Epidermal melanocyte (primary cell): ENCODE measurements at regions not wholly inside any gene's neighbourhood (a gene's known extent, or its start where the extent isn't known, plus 50 kb on each side); places are given as distances from the start of the nearest gene placed in this dataset.

Source experiments
- DNase-seq: peaks from one replicate; pipeline ENCODE4 v3.0.0; 2011; ENCODE audit warnings: low spot score; ENCODE audit not compliant: insufficient read length

DNA sequence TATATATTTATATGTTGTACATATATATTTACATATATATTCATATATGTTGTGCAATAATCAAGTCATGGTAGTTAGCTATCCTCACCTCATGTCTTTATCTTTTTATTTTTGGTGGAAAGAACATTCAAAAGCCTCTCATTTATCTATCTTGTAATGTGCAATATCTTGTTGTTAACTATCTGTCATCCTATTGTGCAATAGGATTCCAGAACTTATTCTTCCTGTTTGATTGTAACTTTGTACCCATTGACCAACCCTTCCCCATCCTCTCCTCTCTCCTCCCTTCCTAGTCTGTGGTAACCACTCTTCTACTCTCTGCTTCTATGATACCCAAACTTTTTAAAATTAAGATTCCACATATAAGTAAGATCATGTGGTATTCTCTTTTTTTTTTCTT lies 115.6 kb upstream of the PDGFD start:
- no peak for DNase-seq

DNA sequence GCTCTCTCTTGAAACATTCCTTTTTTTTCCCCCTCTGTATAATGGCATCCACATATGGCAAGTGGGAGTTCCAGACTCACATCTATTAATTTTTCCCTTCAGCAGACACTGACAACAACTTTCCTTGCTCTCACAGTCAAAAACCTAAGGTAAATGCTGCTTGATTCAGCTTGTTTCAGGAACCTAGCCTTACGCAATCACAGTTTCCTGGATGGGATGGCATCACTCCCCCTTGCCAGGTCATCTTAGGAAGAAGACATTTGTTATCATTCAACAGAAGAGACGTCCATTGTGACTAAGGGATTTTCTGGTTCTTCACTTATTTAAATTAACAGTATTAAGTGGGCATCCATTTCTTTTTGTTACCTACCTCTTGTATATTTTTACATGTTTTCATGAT lies 112.0 kb upstream of the PDGFD start:
- DNase-seq, result no peak

DNA sequence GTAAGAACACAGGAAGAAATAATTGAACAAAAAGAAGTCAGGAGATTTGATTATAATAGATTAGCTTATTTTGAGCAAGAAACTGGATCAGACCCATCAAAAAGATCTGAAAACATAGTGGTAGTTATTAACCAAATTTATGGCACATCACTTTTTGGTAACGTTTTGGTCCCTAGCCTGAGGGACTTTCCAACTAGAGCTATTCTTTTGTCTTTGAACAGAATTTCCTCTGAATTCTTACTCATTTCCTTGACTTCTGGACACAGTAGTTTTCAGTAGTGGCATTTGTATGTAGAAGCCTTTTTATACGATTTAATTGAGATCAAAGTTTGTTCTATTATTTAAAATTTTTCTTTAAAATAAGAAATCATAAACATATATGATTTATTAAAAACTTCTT lies 96.5 kb upstream of the PDGFD start:
- DNase-seq, result no peak

DNA sequence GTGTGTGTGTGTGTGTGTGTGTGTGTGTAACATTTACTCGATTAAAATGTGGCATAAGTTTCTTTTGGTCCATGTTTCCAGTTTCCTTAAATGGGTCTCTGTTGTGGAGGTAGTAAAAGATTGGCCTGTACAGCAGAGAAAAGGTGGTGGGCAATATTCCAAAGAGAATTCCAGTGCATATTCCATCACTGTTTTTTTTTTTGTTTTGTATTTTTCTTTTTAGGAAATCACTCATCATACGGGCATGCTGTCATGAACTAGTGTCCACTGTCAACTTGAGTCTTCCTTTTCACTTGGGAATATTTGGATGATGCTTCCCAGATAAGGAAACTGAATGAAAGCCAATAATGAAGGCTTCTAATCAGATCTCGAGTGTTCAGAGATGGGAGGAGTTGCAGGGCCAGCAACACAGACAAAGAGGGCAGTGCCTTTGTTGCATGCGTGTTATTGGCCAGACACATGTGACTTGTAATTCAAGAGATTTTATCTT lies 95.2 kb upstream of the PDGFD start:
- DNase-seq, result no peak

DNA sequence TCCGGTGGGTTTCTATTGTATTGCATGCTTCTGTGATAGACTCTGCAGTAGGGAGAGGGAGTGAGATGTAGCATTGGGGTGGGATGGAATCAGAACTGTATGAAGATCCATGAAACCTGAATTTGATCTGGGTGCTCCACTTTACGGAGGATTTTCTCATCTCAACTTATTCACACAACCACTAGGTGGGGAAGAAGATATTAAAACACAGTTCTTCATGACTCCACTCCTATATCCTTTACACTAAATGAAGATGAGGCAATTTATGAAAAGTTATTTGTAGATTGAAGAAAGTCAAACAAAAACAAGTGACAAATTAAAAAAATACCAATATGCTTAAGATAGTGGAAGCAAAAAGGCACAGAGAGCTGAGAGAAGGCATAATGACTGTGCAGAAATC lies 92.6 kb upstream of the PDGFD start:
- DNase-seq, result no peak

DNA sequence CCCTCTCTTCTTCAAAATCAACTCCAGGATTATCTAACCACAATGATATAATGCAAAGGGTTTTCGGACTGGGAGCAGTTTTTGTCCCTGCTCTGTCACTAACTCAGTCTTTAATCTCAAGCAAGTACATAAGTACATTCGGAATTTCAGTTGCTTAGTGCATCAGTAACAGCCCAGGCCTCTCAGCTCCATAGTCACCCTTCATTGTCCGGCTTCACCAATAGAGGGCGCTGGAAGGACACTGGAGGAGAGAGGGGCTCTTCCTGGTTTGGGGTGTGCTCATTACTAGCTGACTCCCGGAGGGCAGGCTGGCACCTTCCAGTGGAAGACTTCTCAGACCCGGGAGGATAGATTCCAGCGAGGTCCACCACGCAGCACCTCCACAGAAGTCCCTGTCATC lies 90.4 kb upstream of the PDGFD start:
- DNase-seq, result peak; percentile 30

DNA sequence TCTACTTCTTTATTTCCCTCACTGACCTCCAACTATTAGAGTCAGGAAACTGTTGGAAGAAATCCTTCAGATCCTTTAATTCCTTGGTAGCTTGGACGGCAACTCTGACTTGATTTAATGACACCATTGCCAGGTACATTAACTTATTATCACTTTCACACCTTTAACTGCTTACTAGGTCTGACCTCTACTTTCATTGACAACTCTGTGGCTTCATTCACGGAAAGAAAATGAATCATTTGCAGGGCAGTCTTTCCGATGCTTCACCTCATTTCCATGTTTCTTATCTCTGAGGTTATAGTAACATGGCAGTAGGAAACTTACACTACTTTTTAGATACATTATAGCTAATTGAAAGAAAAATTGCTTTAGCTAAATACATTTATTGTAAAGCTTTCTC lies 82.6 kb upstream of the PDGFD start:
- DNase-seq, result no peak

DNA sequence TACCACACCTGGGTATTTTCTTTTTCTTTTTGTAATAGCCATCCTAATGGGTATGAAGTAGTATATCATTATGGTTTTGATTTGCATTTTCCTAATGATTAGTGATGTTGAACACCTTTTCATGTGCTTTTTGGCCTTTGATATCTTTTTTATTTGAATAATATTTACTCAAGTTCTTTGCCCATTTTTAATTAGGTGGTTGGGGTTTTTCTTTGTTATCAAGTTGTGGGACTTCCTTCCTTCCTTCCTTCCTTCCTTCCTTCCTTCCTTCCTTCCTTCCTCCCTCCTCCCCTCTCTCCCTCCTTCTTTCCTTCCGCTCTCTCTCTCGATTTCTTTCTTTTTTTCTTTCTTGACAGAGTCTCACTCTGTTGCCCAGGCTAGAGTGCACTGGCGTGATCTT lies 75.0 kb upstream of the PDGFD start:
- no peak for DNase-seq

DNA sequence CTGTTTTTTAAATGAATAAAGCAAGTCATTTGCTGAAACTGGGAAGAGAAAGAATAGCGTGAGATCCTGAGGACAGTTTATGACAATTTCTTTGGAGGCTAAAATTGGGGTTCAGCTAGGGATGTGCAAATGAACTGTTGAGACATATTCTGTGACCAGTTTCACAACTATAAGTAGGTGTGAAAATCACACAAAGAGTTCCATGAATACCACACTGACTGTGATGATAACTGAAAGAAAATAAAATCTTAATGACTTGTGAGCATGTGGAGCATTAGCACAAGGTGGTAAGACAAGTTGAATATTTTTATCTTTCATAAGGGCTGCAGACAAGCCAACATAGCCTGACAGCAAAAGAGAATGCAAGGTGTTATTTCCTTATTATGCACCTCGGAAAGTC lies 61.1 kb upstream of the PDGFD start:
- no peak for DNase-seq

DNA sequence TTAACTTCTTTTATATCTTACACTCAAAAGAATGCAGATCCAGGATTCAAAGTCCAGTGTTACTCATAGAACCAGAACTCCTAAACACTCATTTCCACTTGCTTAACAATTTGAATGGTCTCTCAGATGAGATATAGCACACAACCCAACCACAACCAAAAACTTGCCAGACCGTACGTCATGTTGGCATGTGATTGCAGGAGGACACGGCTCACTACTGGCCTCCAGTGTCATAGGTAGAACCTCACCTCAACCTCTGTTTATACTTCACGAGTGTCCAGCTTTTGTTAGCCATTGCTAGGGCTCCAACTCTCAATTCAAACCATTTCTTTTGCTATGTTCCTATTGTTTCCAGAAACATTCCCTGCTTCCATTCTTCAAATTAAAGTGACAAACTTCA lies 58.5 kb upstream of the PDGFD start:
- no peak for DNase-seq

DNA sequence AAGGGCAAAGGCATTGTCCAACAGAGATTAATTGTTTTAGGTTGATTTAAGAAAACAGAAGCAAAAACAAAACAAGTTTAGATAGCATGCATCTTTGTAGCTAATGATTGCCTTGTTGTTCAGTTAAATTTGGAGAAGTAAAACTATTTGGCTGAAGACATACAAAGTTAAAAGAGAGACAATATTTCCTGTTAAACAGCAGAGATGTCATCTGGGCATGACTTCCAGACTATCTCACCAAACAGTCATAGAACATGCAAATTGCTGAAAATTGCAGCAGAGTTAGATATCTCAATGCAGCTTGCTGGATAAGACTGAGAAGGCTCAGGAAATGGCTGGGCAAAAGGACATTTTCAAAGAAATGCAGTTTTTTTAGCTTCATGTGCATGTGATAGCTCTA lies 57.5 kb upstream of the PDGFD start:
- DNase-seq, result no peak

DNA sequence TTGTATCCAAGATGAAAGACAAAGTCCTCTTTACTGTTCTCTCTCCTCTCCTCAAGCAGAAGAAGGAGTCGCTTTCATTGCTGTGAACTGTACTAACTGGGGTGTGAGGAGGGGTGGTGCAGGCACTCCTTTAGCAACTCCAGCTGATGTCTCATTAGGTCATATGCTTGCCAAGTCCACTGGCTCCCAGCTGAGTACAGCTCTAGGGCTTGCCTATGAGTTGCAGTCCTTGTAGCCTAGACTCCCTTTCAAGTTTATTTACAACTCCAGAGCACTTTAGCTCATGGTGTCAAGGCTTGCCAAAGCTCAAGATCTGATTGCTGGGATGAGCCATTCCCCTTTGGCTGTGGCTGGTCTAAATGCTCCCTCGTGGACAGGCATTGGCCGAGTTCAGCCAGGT lies 55.1 kb upstream of the PDGFD start:
- no peak for DNase-seq

DNA sequence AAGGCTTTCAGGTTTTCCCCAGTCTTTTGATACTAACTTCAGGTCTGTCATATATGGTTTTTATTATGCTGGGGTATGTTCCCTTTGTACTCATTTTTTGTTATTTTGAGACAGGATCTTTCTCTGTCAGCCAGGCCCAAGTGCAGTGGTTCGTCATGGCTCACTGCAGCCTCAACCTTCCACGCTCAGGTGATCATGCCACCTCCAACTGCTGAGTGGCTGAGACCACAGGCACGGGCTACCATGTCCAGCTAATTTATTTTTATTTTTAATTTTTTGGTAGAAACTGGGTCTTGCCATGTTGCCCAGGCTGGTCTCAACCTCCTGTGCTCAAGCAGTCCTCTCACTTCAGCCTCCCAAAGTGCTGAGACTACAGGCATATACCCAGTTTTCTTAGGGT lies 50.6 kb upstream of the PDGFD start:
- DNase-seq, result no peak
